ENCODE measurements at regions not wholly inside any gene's neighbourhood (a gene's known extent, or its start where the extent isn't known, plus 50 kb on each side); places are given as distances from the start of the nearest gene placed in this dataset.
"Not testable (repeated sequence)": the region's sequence is repeated elsewhere in the genome, so short reads cannot be mapped to it uniquely, and the experiment has no call there.

DNA sequence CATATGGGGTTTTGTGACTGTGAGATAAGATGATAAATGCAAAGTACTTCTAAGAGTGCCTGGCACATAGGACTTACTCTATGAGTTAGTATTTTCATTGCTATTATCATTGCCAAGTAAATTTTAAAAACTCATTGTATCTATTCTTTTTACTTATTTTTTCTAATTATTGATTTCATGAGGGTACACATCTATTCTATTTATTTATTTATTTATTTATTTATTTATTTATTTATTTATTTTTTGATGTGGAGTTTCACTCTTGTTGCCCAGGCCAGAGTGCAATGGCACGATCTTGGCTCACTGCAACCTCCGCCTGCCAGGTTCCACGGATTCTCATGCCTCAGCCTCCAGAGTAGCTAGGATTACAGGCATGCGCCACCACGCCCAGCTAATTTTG, 556.6 kb upstream of the DIAPH2 start:
- not testable (repeated sequence) for TF ChIP-seq POLR2AphosphoS5 (IDR thresholded peaks at IDR 0.05; ENCODE audit: low read depth, low read length); EGR1 (IDR thresholded peaks at IDR 0.05; ENCODE audit: borderline replicate concordance, low read depth, low read length); KDM5A (IDR thresholded peaks at IDR 0.05; ENCODE audit: low read length); SRF (IDR thresholded peaks at IDR 0.05; ENCODE audit: low read depth, low read length); KDM1A (IDR thresholded peaks at IDR 0.05; ENCODE audit: borderline replicate concordance, low read length); JUND (IDR thresholded peaks at IDR 0.05; ENCODE audit: low read length); GABPA (IDR thresholded peaks at IDR 0.05; ENCODE audit: borderline replicate concordance, insufficient read depth, low read length); RAD21 (IDR thresholded peaks at IDR 0.05 in 1 of 2, conservative IDR thresholded peaks at IDR 0.05 in 1 of 2; ENCODE audit: low read depth in 2 of 2, low read length in 2 of 2)
- TF ChIP-seq, protein P1, sequence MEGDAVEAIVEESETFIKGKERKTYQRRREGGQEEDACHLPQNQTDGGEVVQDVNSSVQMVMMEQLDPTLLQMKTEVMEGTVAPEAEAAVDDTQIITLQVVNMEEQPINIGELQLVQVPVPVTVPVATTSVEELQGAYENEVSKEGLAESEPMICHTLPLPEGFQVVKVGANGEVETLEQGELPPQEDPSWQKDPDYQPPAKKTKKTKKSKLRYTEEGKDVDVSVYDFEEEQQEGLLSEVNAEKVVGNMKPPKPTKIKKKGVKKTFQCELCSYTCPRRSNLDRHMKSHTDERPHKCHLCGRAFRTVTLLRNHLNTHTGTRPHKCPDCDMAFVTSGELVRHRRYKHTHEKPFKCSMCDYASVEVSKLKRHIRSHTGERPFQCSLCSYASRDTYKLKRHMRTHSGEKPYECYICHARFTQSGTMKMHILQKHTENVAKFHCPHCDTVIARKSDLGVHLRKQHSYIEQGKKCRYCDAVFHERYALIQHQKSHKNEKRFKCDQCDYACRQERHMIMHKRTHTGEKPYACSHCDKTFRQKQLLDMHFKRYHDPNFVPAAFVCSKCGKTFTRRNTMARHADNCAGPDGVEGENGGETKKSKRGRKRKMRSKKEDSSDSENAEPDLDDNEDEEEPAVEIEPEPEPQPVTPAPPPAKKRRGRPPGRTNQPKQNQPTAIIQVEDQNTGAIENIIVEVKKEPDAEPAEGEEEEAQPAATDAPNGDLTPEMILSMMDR (IDR thresholded peaks at IDR 0.05; ENCODE audit: control extremely low read depth in 1 of 3, insufficient read depth in 1 of 3, low read depth in 1 of 3, low read length in 3 of 3): not testable (repeated sequence)

Measured in H1 (cell line).